Endothelial cell of umbilical vein (primary cell): ENCODE measurements at regions not wholly inside any gene's neighbourhood (a gene's known extent, or its start where the extent isn't known, plus 50 kb on each side); places are given as distances from the start of the nearest gene placed in this dataset.

ENCODE experiments used
- BruUV-seq: library from RNA; stranded (reverse); fragments of 400-500 nt; replicated peaks from 2 replicates; lab custom pipeline; 2021; lab: Mats Ljungman, UMichigan
- CTCF ChIA-PET: fragments of 300-600, 350-600 bp; sonication (Branson Sonifier 250); formaldehyde crosslinking; loops from one replicate; lab custom pipeline; 2021; ENCODE audit warnings: antibody characterized with exemption, inconsistent platforms; lab: Charles Lee
- POLR2A ChIA-PET: fragments of 300-600, 350-600 bp; sonication (Branson Sonifier 250); formaldehyde crosslinking; loops from one replicate; lab custom pipeline; 2021; ENCODE audit warnings: antibody characterized with exemption, inconsistent platforms; lab: Charles Lee
- DNase-seq: peaks from one replicate; pipeline ENCODE4 v3.0.0-alpha.2; 2011; ENCODE audit warnings: low read depth, low spot score
- FAIRE-seq: peaks from 2 replicates; lab custom pipeline; 2011; peaks lifted over from hg19 to GRCh38; lab: Jason Lieb, UNC
- H2AFZ ChIP-seq: 2 replicates; pipeline ENCODE4 v1.6.0; 2012; ENCODE audit warnings: low read depth, low read length, control low read depth, inconsistent platforms
- H3K27ac ChIP-seq: 2 replicates; pipeline ENCODE4 v1.5.1; 2011; ENCODE audit warnings: low read depth, mild to moderate bottlenecking, control low read depth, low read length, moderate library complexity; ENCODE audit not compliant: insufficient read depth
- H3K27me3 ChIP-seq, 2 experiments: 2 replicates each; pipeline versions ENCODE4 v1.6.0 to v1.6.1; 2011; ENCODE audit warnings: low read length in 2 of 2, mixed read lengths in 1 of 2; ENCODE audit not compliant: control insufficient read depth in 2 of 2, insufficient read depth in 2 of 2
- H3K36me3 ChIP-seq, 2 experiments: 2 replicates in 1 of 2; 3 replicates in 1 of 2; pipeline ENCODE4 v1.5.1; 2011; ENCODE audit warnings: low read length in 2 of 2, mild to moderate bottlenecking in 1 of 2, moderate library complexity in 1 of 2; ENCODE audit not compliant: control insufficient read depth in 2 of 2, insufficient read depth in 2 of 2; ENCODE audit errors: extremely low read depth in 1 of 2
- H3K4me1 ChIP-seq: 3 replicates; pipeline ENCODE4 v1.5.1; 2011; ENCODE audit warnings: mild to moderate bottlenecking, low read length; ENCODE audit not compliant: control insufficient read depth, insufficient read depth; ENCODE audit errors: extremely low read depth
- H3K4me2 ChIP-seq: 2 replicates; pipeline ENCODE4 v1.6.1; 2011; ENCODE audit warnings: low read length, control low read depth, mixed read lengths; ENCODE audit not compliant: insufficient read depth
- H3K4me3 ChIP-seq, 3 experiments: fragments of 200-600 bp in 1 of 3; sonication (generic), shearing (Covaris generic) in 1 of 3; replicated peaks in 1 of 3; 2 replicates each; pipeline ENCODE4 v1.5.1; 2011 to 2016; ENCODE audit warnings: control low read depth in 3 of 3, low read length in 3 of 3, mild to moderate bottlenecking in 2 of 3, inconsistent platforms in 1 of 3, low read depth in 1 of 3, moderate library complexity in 1 of 3; ENCODE audit not compliant: insufficient read depth in 1 of 3
- H3K79me2 ChIP-seq: 2 replicates; pipeline ENCODE4 v1.6.0; 2012; ENCODE audit warnings: low read length, inconsistent platforms; ENCODE audit not compliant: control insufficient read depth, insufficient read depth
- H3K9ac ChIP-seq: replicated peaks from 2 replicates; pipeline ENCODE3; 2011; ENCODE audit warnings: low read length, control low read depth; ENCODE audit not compliant: insufficient read depth; ENCODE audit errors: extremely low read depth
- H3K9me1 ChIP-seq: replicated peaks from 3 replicates; pipeline ENCODE4 v1.6.0; 2011; ENCODE audit warnings: mild to moderate bottlenecking, low read length; ENCODE audit not compliant: control insufficient read depth, insufficient read depth; ENCODE audit errors: extremely low read depth
- H3K9me3 ChIP-seq: replicated peaks from 2 replicates; pipeline ENCODE4 v1.5.1; 2012; ENCODE audit warnings: low read length, inconsistent platforms; ENCODE audit not compliant: control insufficient read depth, insufficient read depth
- H4K20me1 ChIP-seq: replicated peaks from 2 replicates; pipeline ENCODE3; 2011; ENCODE audit warnings: mild to moderate bottlenecking, low read length; ENCODE audit not compliant: control insufficient read depth, insufficient read depth; ENCODE audit errors: extremely low read depth
- EZH2 ChIP-seq: IDR thresholded peaks from 2 replicates; pipeline ENCODE4 v1.6.1; 2012; ENCODE audit warnings: borderline replicate concordance, low read depth, mild to moderate bottlenecking, moderate library complexity, low read length, inconsistent platforms; ENCODE audit not compliant: severe bottlenecking
- FOS ChIP-seq: IDR thresholded peaks from 2 replicates; pipeline ENCODE4 v1.6.1; 2011; ENCODE audit warnings: mild to moderate bottlenecking, low read length, moderate library complexity, borderline replicate concordance; ENCODE audit not compliant: insufficient read depth
- GATA2 ChIP-seq: IDR thresholded peaks from 2 replicates; pipeline ENCODE4 v1.7.0; 2011; ENCODE audit warnings: low read depth, mild to moderate bottlenecking, moderate library complexity, mixed read lengths, low read length; ENCODE audit not compliant: insufficient read length, insufficient read depth
- JUN ChIP-seq: IDR thresholded peaks from 2 replicates; pipeline ENCODE4 v1.6.1; 2011; ENCODE audit warnings: borderline replicate concordance, low read depth; ENCODE audit not compliant: insufficient read length, insufficient read depth
- POLR2A ChIP-seq: IDR thresholded peaks from 2 replicates; pipeline ENCODE4 v1.6.1; 2012; ENCODE audit warnings: low read depth, mild to moderate bottlenecking, control low read depth, low read length
- POLR2AphosphoS5 ChIP-seq: IDR thresholded peaks from 2 replicates; pipeline ENCODE4 v1.6.1; 2012; ENCODE audit warnings: low read depth, mild to moderate bottlenecking, control low read depth, low read length, moderate library complexity; ENCODE audit not compliant: insufficient read depth
- dilution Hi-C: fragments of 300-500 bp; cut with MboI; formaldehyde crosslinking; loops from one replicate; pipeline ENCODE4 v1.15.0; 2019; ENCODE audit warnings: low sequenced_read_pairs; ENCODE audit not compliant: extremely low pct_ligation_motif_present
- intact Hi-C: fragments of 100-400 bp; cut with micrococcal nuclease; formaldehyde crosslinking; loops from one replicate; pipeline ENCODE4 v1.10.0; 2022
- TF ChIP-seq, protein P1 (sequence below), 2 donors: IDR thresholded peaks; 1 replicate in 1 of 2; 2 replicates in 1 of 2; pipeline ENCODE4 v1.5.1; 2011; ENCODE audit warnings: low read length in 2 of 2, mild to moderate bottlenecking in 2 of 2, moderate library complexity in 2 of 2, control low read depth in 1 of 2, inconsistent platforms in 1 of 2, low read depth in 1 of 2; ENCODE audit not compliant: insufficient read depth in 1 of 2; ENCODE audit errors: extremely low read depth in 1 of 2
- TF ChIP-seq, protein P2 (sequence below): IDR thresholded peaks from 2 replicates; pipeline ENCODE4 v1.6.1; 2011; ENCODE audit not compliant: insufficient read depth, insufficient read length

DNA sequence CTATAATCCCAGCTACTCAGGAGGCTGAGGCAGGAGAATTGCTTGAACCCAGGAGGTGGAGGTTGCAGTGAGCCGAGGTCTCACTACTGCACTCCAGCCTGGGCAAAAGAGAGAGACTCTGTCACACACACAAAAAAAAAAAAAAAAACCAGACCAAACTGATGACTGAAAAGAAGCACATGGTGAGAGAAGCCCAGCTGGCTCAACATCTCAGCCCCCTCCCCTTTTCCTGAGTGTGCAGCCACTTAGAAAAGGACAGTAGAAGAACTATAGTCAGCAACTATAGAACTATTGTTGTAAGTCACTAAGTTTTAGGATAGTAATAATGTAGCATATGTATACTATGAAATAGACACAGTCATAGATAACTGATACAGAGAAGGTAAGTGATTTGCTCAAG is 87.2 kb upstream of the RALGPS2 start:
- Histone ChIP-seq H3K79me2 (no peaks in the 10 kb centered on the region), H3K4me1 (no peaks in the 10 kb centered on the region), H4K20me1 (no peaks in the 10 kb centered on the region), H3K9me3 (no peaks in the 10 kb centered on the region), H3K4me3 (no peak overlapping the region), H2AFZ (no peak overlapping the region), H3K27me3 (no peaks in the 10 kb centered on the region), H3K27ac (no peak overlapping the region), H3K9me1 (no peaks in the 10 kb centered on the region), H3K36me3 (no peaks in the 10 kb centered on the region), H3K9ac (no peak overlapping the region), H3K4me2 (no peak overlapping the region)
- TF ChIP-seq, protein P1, sequence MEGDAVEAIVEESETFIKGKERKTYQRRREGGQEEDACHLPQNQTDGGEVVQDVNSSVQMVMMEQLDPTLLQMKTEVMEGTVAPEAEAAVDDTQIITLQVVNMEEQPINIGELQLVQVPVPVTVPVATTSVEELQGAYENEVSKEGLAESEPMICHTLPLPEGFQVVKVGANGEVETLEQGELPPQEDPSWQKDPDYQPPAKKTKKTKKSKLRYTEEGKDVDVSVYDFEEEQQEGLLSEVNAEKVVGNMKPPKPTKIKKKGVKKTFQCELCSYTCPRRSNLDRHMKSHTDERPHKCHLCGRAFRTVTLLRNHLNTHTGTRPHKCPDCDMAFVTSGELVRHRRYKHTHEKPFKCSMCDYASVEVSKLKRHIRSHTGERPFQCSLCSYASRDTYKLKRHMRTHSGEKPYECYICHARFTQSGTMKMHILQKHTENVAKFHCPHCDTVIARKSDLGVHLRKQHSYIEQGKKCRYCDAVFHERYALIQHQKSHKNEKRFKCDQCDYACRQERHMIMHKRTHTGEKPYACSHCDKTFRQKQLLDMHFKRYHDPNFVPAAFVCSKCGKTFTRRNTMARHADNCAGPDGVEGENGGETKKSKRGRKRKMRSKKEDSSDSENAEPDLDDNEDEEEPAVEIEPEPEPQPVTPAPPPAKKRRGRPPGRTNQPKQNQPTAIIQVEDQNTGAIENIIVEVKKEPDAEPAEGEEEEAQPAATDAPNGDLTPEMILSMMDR (IDR thresholded peaks at IDR 0.05; ENCODE audit: extremely low read depth in 1 of 2, insufficient read depth in 1 of 2, low read depth in 1 of 2, low read length in 2 of 2): no peak
- TF ChIP-seq JUN (no peak), POLR2AphosphoS5 (no peak)
- ChIA-PET POLR2A (no interaction called here), CTCF (no interaction called here)
- no TSS peak for BruUV-seq
- no peak for DNase-seq
- no peak for FAIRE-seq
- dilution Hi-C loops: no loop called here
- intact Hi-C loops: no loop called here

DNA sequence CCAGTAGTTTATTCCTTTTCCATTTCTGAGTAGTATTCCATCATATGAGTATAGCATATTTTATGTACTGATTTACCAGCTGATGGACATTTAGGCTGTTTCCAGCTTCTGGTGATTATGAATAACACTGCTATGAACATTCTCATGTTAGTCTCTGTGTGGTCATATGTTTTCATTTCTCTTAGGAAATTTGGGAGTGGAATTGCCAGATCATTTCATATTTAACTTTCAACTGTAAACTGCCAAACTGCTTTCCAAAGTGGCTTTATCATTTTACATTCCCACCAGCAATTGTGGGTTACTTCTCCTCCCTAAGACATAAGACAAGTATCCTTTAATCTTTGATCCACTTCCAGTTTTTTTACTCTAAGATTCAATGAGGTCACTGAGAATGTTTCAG is 85.7 kb upstream of the RALGPS2 start:
- TF ChIP-seq, protein P2, sequence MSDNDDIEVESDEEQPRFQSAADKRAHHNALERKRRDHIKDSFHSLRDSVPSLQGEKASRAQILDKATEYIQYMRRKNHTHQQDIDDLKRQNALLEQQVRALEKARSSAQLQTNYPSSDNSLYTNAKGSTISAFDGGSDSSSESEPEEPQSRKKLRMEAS: no peak
- TF ChIP-seq EZH2 (no peak), JUN (no peak), FOS (no peak), GATA2 (no peak), POLR2AphosphoS5 (no peak), POLR2A (no peak)
- H2AFZ ChIP-seq: no peak overlapping the region
- no TSS peak for BruUV-seq
- no peak overlapping the region for H3K9ac ChIP-seq
- H3K27ac ChIP-seq: no peak overlapping the region
- CTCF ChIA-PET: interaction anchor here (1.3 to 1.4 kb wide), 2 partner anchors 21 to 114 kb away, joined by 3 to 4 read pairs; no protein-coding TSS in a partner anchor
- no peaks in the 10 kb centered on the region for H3K79me2 ChIP-seq
- no peaks in the 10 kb centered on the region for H3K9me1 ChIP-seq
- H3K4me3 ChIP-seq: no peak overlapping the region
- POLR2A ChIA-PET: no interaction called here
- DNase-seq (no peak), FAIRE-seq (no peak)
- H3K9me3 ChIP-seq: no peaks in the 10 kb centered on the region
- H3K4me2 ChIP-seq: no peak overlapping the region
- H3K36me3 ChIP-seq: no peaks in the 10 kb centered on the region
- H3K4me1 ChIP-seq: peaks cover under 1% of the 10 kb centered on the region
- no peaks in the 10 kb centered on the region for H4K20me1 ChIP-seq
- H3K27me3 ChIP-seq: no peaks in the 10 kb centered on the region
- dilution Hi-C loops: no loop called here
- intact Hi-C loops: no loop called here
